ENCODE measurements at regions not wholly inside any gene's neighbourhood (a gene's known extent, or its start where the extent isn't known, plus 50 kb on each side); places are given as distances from the start of the nearest gene placed in this dataset.

DNA sequence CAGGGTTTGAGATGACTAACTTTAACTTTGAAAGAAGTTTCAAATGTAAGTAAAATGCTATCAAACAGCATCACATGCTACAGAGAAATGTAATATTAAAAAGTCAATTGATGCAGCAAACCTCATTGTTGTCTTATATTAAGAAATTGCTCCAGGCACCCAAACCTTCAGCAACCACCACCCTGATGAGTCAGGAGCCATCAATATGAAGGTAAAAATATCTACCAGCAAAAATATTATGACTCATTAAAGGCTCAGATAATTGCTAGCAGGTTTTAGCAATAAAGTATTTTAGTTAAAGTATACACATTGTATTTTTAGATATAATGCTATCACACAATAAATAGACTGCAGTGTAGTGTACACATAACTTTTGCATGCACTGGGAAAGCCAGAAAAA, 746.3 kb downstream of the ZPLD1 start:
- H3K4me1 ChIP-seq (ENCODE audit: insufficient read depth, low read length), result no peaks in the 10 kb centered on the region

DNA sequence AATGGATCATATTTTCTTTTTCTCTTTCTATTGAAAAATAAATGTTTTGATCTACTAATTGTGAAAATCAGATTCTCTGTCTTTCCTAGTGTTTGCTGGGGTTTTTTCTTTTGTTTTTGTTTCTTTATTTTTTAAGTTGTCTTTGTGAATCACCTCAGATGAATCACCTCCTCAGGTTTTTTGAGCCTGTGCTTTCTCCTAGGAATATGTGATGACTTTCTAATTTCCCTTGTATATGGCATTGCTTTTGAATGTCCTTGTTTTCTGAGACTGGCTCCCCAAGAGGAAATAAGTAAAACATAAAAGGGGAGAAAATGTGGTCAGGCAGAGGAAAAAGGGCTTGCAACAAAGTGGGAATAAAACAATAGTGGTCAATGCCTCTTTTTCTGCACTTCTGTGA, 750.0 kb downstream of the ZPLD1 start:
- no peaks in the 10 kb centered on the region for H3K4me1 ChIP-seq (ENCODE audit: insufficient read depth, low read length)
- H3K27me3 ChIP-seq (ENCODE audit: insufficient read depth, low read length), result no peaks in the 10 kb centered on the region
- H3K79me2 ChIP-seq (ENCODE audit: insufficient read depth, low read length), result no peaks in the 10 kb centered on the region
- H3K4me2 ChIP-seq (ENCODE audit: insufficient read depth, low read length), result no peak overlapping the region
- H3K36me3 ChIP-seq (ENCODE audit: insufficient read depth, low read length), result no peaks in the 10 kb centered on the region
- no peaks in the 10 kb centered on the region for H4K20me1 ChIP-seq (ENCODE audit: insufficient read depth, low read length)
- TF ChIP-seq, protein P1, sequence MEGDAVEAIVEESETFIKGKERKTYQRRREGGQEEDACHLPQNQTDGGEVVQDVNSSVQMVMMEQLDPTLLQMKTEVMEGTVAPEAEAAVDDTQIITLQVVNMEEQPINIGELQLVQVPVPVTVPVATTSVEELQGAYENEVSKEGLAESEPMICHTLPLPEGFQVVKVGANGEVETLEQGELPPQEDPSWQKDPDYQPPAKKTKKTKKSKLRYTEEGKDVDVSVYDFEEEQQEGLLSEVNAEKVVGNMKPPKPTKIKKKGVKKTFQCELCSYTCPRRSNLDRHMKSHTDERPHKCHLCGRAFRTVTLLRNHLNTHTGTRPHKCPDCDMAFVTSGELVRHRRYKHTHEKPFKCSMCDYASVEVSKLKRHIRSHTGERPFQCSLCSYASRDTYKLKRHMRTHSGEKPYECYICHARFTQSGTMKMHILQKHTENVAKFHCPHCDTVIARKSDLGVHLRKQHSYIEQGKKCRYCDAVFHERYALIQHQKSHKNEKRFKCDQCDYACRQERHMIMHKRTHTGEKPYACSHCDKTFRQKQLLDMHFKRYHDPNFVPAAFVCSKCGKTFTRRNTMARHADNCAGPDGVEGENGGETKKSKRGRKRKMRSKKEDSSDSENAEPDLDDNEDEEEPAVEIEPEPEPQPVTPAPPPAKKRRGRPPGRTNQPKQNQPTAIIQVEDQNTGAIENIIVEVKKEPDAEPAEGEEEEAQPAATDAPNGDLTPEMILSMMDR (IDR thresholded peaks at IDR 0.05; ENCODE audit: extremely low read depth, low read depth, low read length), result no peak
- no peak overlapping the region for H2AFZ ChIP-seq (ENCODE audit: low read length)
- no peak overlapping the region for H3K27ac ChIP-seq (ENCODE audit: low read depth, low read length)
- no peak for DNase-seq (ENCODE audit: insufficient read length, low spot score, missing footprints)
- H3K4me3 ChIP-seq (ENCODE audit: insufficient read depth, low read length), result no peak overlapping the region
- peaks cover 6% of the 10 kb centered on the region for H3K9me3 ChIP-seq (ENCODE audit: low read depth, low read length)

More for the DNA sequence above, 746.3 kb downstream of the ZPLD1 start:
- DNase-seq (ENCODE audit: insufficient read length, low spot score, missing footprints), result no peak
- H3K4me3 ChIP-seq (ENCODE audit: insufficient read depth, low read length), result no peak overlapping the region
- no peak overlapping the region for H2AFZ ChIP-seq (ENCODE audit: low read length)
- no peaks in the 10 kb centered on the region for H3K27me3 ChIP-seq (ENCODE audit: insufficient read depth, low read length)
- no peaks in the 10 kb centered on the region for H4K20me1 ChIP-seq (ENCODE audit: insufficient read depth, low read length)
- TF ChIP-seq, protein P1 (IDR thresholded peaks at IDR 0.05; ENCODE audit: extremely low read depth, low read depth, low read length), result no peak
- H3K79me2 ChIP-seq (ENCODE audit: insufficient read depth, low read length), result no peaks in the 10 kb centered on the region
- no peaks in the 10 kb centered on the region for H3K36me3 ChIP-seq (ENCODE audit: insufficient read depth, low read length)
- H3K4me2 ChIP-seq (ENCODE audit: insufficient read depth, low read length), result no peak overlapping the region
- H3K9me3 ChIP-seq (ENCODE audit: low read depth, low read length), result peaks cover 3% of the 10 kb centered on the region
- H3K27ac ChIP-seq (ENCODE audit: low read depth, low read length), result no peak overlapping the region

GRCh38 chr3:103189941-103190340, 755.1 kb downstream of the ZPLD1 start:
- TF ChIP-seq, protein P1 (IDR thresholded peaks at IDR 0.05; ENCODE audit: extremely low read depth, low read depth, low read length), result no peak
- H3K4me1 ChIP-seq (ENCODE audit: insufficient read depth, low read length), result no peaks in the 10 kb centered on the region
- no peaks in the 10 kb centered on the region for H3K27me3 ChIP-seq (ENCODE audit: insufficient read depth, low read length)
- H4K20me1 ChIP-seq (ENCODE audit: insufficient read depth, low read length), result no peaks in the 10 kb centered on the region
- no peak overlapping the region for H2AFZ ChIP-seq (ENCODE audit: low read length)
- DNase-seq (ENCODE audit: insufficient read length, low spot score, missing footprints), result no peak
- H3K27ac ChIP-seq (ENCODE audit: low read depth, low read length), result no peak overlapping the region
- peaks cover 3% of the 10 kb centered on the region for H3K9me3 ChIP-seq (ENCODE audit: low read depth, low read length)
- H3K36me3 ChIP-seq (ENCODE audit: insufficient read depth, low read length), result no peaks in the 10 kb centered on the region
- H3K79me2 ChIP-seq (ENCODE audit: insufficient read depth, low read length), result no peaks in the 10 kb centered on the region
- no peak overlapping the region for H3K4me2 ChIP-seq (ENCODE audit: insufficient read depth, low read length)
- no peak overlapping the region for H3K4me3 ChIP-seq (ENCODE audit: insufficient read depth, low read length)

DNA sequence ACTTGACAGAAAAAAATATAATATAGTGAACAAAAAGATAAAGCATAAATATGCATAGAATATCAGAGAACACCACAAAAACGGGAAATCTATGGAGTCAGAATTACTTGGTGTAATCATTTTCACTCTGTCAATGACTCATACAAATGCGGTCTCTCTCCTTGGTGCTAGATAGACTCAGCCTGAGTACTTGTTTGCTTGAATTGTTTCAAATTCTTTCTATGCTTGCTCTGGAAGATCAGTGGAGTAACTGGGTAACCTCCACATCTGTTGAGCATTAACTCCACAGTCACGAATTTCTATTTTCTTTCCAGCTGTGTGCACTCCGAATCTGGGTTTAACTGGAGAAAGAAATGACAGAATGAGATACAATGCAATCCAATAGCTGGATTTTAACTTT, 760.4 kb downstream of the ZPLD1 start:
- Histone ChIP-seq H3K36me3 (ENCODE audit: insufficient read depth, low read length) (no peaks in the 10 kb centered on the region), H3K4me2 (ENCODE audit: insufficient read depth, low read length) (no peak overlapping the region), H3K9me3 (ENCODE audit: low read depth, low read length) (no peaks in the 10 kb centered on the region), H3K27ac (ENCODE audit: low read depth, low read length) (no peak overlapping the region), H3K79me2 (ENCODE audit: insufficient read depth, low read length) (no peaks in the 10 kb centered on the region), H2AFZ (ENCODE audit: low read length) (no peak overlapping the region), H4K20me1 (ENCODE audit: insufficient read depth, low read length) (no peaks in the 10 kb centered on the region), H3K4me1 (ENCODE audit: insufficient read depth, low read length) (no peaks in the 10 kb centered on the region), H3K27me3 (ENCODE audit: insufficient read depth, low read length) (no peaks in the 10 kb centered on the region), H3K4me3 (ENCODE audit: insufficient read depth, low read length) (no peak overlapping the region)
- TF ChIP-seq, protein P1 (IDR thresholded peaks at IDR 0.05; ENCODE audit: extremely low read depth, low read depth, low read length), result no peak
- DNase-seq (ENCODE audit: insufficient read length, low spot score, missing footprints), result no peak

Data from osteoblast (primary cell).